HepG2 (cell line): ENCODE measurements at regions not wholly inside any gene's neighbourhood (a gene's known extent, or its start where the extent isn't known, plus 50 kb on each side); places are given as distances from the start of the nearest gene placed in this dataset.

Experiments
- ATF1 ChIP-seq: IDR thresholded peaks from 2 replicates; pipeline ENCODE4 v1.6.1; 2016; ENCODE audit warnings: mild to moderate bottlenecking, control low read depth
- BRF2 ChIP-seq: sonication (generic); formaldehyde crosslinking; IDR thresholded peaks from 2 replicates; pipeline ENCODE4 v1.8.1; 2022; ENCODE audit warnings: mild to moderate bottlenecking, missing genetic modification reagents
- CTCF ChIP-seq: sonication (generic); formaldehyde crosslinking; IDR thresholded peaks from 2 replicates; pipeline ENCODE4 v1.5.0; 2020; ENCODE audit warnings: mild to moderate bottlenecking, missing genetic modification reagents, moderate library complexity
- EZH2 ChIP-seq: conservative IDR thresholded peaks from 2 replicates; pipeline ENCODE4 v1.6.1; 2012; ENCODE audit warnings: mild to moderate bottlenecking, low read depth, low read length, moderate library complexity
- KAT8 ChIP-seq: IDR thresholded peaks from 2 replicates; pipeline ENCODE4 v1.6.1; 2016; ENCODE audit warnings: missing genetic modification reagents, missing compliant biosample characterization
- MEIS1 ChIP-seq: sonication (generic); formaldehyde crosslinking; IDR thresholded peaks from 2 replicates; pipeline ENCODE4 v1.9.0; 2021; ENCODE audit warnings: mild to moderate bottlenecking, missing genetic modification reagents, moderate library complexity, borderline replicate concordance
- PATZ1 ChIP-seq: sonication (generic); formaldehyde crosslinking; IDR thresholded peaks from 2 replicates; pipeline ENCODE4 v1.4.0; 2020; ENCODE audit warnings: missing genetic modification reagents
- PHF8 ChIP-seq: sonication (generic); formaldehyde crosslinking; IDR thresholded peaks from 2 replicates; pipeline ENCODE4 v1.5.0; 2020; ENCODE audit warnings: missing genetic modification reagents
- TP53 ChIP-seq: sonication (generic); formaldehyde crosslinking; conservative IDR thresholded peaks from 2 replicates; pipeline ENCODE4 v1.4.0; 2020; ENCODE audit warnings: missing genetic modification reagents
- ZNF235 ChIP-seq: sonication (generic); formaldehyde crosslinking; IDR thresholded peaks from 2 replicates; pipeline ENCODE4 v1.8.1; 2023; ENCODE audit warnings: mild to moderate bottlenecking, missing genetic modification reagents, borderline replicate concordance
- ZNF782 ChIP-seq: sonication (generic); formaldehyde crosslinking; IDR thresholded peaks from 2 replicates; pipeline ENCODE4 v1.4.0; 2020; ENCODE audit warnings: missing genetic modification reagents, mild to moderate bottlenecking, borderline replicate concordance

- TF ChIP-seq KAT8 (CRISPR knock-in tag) (no peak), EZH2 (no peak), ZNF235 (no peak), MEIS1 (CRISPR knock-in tag) (no peak), BRF2 (no peak), PATZ1 (no peak), ZNF782 (CRISPR knock-in tag) (no peak), PHF8 (no peak), ATF1 (CRISPR knock-in tag) (no peak), TP53 (CRISPR knock-in tag) (no peak), CTCF (no peak)
Measured at GRCh38 chr5:39558541-39558940, 133.8 kb upstream of the DAB2 start.
